GM21367 (cell line): ENCODE measurements at regions not wholly inside any gene's neighbourhood (a gene's known extent, or its start where the extent isn't known, plus 50 kb on each side); places are given as distances from the start of the nearest gene placed in this dataset.
"Not testable (repeated sequence)": the region's sequence is repeated elsewhere in the genome, so short reads cannot be mapped to it uniquely, and the experiment has no call there.

Experiments
- ATAC-seq: cut with Tn5 transposase; IDR thresholded peaks from one replicate; pipeline ENCODE4 v1.9.1; 2021; ENCODE audit not compliant: unreplicated experiment

DNA sequence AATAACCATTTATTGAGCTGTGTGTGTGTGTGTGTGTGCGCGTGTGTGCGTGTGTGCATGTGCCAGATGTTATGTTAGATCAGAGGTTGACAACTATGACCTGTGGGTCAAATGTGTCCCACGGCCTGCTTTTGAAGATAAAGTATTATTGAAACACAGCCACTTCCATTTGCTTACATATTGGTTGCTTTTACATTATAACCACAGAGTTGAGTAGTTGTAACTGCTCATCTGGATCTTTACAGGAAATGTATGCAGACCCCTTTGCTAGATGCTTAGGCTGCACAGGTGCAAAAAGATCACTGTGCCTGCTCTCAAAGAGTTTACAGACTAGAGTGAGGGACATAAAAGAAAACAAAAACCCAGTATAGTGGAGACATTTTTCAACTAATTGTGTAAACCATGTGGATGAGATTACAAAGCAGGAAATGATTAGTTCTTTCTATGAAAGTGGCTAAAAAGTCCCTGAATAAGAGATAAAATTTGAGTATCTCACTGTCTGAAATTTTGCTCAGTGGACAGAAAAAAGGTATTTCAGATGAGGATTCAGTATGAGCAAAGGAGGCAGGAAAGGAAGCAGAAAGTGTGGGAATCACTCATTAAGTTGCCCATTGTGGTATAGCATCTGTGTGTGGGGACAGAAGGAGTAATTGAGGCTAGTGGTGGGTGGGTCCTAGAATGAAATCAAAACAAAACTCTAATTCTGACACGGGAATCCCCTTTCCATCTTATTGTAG lies 188.4 kb downstream of the PAH start:
- no peak for ATAC-seq

DNA sequence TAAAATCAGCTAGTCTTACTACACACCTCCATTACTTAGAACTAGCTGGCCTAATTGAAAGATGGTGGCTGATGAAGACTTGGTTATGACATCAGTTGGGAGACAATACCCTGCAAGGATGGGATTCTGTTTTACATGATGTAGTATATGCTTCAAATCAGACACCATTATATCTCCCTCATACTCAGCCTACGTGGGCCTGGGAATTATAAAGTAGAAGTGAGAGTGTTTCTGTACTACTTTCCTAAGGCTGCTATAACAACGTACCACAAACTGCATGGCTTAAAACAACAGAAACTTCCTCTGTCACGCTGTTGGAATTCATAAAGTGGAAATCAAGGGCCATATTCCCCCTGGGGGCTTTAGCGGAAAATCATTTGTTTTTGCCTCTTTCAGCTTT lies 190.4 kb downstream of the PAH start:
- no peak for ATAC-seq

DNA sequence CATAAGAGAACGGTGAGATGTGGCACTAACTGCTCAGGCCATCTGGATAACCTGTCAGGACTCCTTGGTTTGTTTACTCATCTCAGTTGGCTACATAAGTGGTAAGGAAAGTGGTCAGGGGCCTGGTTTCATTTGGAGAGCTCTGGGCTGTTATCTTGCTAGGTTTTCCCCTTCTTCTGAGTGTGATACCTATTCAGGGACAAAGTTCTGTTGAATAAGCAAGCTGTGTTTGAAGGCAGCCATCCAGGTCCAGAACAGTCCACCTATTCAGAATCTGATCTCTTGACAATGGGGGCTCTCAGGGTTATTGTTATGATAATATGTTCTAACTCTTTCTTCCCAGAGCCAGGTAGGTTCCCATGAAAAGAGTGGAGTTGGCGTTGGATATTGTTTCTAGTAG lies 194.9 kb downstream of the PAH start:
- ATAC-seq: no peak

DNA sequence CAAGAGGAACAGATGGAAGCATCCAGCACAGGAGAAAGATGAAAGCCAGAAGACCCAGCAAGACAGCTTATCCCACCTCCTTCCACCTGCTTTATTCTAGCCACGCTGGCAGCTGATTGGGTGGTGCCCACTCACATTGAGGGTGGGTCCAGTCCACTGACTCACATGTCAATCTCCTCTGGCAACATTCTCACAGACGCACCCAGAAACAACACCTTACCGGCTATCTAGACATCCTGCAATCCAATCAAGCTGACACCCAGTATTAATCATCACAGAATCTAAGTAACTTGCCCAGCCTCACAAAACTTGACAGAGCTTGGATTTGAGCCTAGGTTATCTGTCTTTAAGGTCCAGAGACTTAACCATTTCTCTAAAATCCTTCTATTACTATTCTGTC lies 208.9 kb downstream of the PAH start:
- no peak for ATAC-seq

DNA sequence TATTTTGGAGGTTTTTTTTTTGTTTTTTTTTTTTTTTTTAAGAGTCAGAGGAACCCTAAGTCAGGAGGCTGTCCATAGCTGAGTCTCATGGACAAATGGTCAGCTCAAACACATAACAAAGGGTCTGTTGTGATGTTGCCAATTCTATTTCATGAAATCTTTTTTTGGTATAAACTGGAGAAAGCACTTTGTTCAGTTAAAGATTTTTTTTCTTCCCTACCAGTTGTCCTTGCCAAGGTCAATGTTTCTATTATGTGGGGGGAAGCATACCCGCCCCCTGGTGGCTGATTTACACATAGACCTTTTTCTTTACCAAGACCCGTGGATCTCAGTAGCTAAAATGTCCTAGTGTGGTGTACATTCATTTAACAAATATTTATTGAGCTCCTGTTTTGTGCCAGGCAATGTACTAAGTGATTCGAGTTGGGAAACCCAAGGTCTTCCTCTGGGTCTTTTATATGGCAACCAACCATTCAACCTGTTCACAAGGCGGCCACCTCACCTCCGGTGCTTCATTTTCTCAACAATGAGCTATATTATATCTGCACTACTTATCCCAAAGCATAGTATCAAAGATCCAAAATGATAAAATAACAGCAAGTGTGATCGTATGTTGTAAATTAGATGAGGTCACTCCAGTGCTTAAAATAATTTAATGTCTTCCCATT lies 214.5 kb downstream of the PAH start:
- peak; percentile 55 for ATAC-seq

DNA sequence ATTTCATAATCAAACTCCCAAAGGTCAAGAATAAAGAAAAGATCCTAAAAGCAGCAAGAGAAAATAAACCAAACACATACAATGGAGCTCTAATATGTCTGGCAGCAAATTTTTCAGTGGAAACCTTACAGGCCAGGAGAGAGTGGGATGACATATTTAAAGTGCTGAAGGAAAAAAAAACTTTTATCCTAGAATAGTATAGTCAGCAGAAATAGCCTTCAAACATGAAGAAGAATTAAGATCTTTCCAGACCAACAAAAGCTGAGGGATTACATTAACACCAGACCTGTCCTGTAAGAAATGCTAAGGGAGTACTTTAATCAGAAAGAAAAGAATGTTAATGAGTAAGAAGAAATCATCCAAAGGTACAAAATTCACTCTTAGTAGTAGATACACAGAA lies 215.7 kb upstream of the IGF1 start:
- no peak for ATAC-seq

DNA sequence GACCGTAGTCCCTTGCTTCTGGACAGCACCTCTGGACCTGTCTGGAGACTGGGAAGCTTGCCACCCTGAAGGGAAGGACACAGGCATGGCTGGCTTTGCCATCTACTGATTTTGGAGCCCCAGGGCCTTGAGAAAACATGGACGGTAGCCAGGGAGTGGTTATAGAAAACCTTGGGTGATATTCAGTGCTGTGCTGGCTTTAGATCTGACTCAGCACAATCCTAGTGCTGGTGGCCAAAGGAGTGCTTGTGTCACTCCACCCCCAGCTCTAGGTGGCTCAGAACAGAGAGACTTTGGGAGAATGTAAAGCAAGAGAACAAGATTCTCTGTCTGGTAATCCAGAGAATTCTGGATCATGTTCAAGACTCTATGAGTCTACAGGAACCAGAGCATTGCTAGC lies 214.5 kb upstream of the IGF1 start:
- ATAC-seq: no peak

DNA sequence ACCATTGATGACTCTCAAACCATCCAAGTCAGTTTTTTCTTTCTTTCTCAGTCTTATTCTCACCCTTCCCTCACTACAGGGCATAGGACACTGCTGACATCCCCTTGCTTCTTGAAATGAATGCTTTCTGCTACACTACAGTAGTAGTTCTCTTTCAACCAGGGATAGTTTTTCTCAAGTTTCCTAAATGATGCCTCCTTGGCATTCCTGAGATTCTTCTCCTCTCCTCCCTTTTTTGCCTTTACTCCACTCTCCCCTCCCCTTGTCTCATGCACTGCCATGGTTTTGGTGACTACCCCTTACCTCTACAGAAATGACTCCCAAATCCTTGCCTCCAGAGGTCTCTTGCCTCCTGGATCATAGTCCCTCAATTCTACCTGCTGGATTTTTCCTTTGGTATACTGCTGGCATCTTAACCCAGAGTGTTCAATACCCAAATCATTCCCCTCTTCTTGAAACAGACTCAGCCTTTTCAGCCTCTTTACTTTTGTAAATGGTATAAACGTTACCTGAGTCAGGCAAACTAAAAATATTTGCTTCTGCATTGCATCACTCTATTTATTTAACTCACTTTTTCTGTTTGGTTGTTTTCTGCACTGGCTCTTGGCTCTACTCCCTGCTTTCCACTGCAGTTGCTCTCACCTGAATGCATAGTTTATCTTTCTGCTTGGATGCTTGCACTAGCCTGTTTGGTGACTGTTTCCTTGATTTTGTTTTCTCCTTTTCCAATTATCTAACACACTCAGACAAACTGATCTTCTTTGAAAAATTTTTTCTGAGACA lies 211.6 kb upstream of the IGF1 start:
- no peak for ATAC-seq

DNA sequence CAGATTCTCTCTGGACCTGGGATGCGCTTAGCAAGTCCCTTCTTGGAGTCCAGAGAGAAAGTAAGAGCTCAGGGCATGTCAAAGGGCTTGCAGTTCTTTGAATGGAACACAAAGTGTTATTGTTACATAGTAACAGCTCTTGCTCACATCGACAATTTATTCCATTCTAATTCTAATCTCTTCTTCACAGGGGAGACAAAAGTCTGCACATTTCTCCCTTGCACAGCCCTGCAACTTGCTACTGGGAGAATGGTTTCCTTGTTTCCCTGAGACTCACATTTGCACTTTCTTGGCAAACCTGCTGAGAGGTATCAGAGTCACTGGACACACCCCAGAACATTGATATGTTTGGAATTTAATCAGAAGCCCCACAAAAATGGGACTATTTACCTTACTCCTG lies 209.9 kb upstream of the IGF1 start:
- no peak for ATAC-seq

DNA sequence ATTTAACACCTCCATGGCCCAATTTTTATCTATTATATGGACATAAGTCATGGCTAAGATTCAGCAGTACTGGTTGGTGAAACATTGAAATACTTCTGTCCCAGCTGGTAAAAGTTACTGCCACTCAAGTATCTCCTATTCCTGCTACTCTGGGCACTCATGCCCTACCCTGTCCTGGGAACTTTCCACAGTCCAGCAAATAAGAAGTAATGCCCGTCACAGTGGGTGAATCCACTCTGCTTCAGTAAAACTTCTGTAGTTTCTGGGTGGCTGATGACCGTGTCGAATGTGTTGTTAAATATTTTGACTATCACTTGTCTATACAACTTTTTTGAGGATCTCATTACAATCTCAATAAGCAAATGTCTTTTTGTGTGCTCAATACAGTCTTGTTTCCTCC lies 209.3 kb upstream of the IGF1 start:
- no peak for ATAC-seq

DNA sequence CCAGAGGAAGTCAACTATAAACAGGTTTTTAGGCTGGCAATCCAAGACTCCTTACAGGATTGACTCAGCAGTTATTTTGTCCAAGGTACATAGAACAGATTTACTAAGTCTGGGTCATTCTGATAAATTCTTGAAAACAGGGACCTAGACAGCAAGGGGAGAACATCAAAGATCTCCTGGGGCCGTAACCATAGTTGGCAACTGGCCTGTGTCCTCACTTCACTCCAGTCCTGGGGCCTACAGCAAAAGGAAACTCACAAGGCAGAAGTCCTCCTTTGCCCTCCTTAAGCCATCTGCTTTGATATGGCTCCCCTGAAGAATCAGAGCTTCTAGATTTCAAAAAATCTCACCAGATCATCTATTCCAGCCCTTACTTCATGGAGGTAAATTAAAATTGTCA lies 207.2 kb upstream of the IGF1 start:
- ATAC-seq: no peak

DNA sequence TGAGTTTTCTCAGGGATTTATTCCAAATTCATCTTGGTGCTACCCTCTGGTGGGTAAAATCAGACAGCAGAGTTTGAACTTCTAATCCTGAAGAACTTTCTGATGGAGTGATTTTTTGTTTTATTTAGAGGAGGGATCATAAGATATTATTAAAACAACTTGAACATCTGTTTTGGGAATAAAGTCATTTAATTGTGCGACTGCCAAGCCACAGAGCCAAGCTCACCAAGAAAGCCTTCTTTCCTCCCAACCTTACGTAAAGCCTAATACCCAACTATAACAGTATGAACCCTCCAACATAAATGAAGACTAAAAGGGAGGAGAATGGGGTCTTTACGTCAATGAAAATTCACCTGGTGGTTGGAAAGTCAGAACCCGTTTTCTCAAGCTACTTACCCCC lies 205.5 kb upstream of the IGF1 start:
- no peak for ATAC-seq

DNA sequence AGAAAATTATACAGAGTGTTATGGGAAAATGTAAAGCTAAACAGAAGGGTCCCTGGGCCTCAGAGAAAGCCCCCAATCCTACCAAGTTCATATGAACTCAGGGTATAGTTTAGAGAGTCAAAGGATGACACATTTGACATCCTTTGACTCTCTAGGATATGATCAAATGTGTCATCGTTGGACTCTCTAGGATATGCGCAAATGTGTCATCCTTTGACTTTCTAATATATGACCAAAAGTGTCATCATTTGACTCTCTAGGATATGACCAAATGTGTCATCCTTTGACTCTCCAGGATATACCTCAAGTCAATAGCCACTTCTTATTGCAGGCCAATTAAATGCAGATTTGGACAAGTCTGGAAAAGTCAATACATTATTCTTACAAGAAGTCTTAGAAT lies 204.8 kb upstream of the IGF1 start:
- no peak for ATAC-seq

DNA sequence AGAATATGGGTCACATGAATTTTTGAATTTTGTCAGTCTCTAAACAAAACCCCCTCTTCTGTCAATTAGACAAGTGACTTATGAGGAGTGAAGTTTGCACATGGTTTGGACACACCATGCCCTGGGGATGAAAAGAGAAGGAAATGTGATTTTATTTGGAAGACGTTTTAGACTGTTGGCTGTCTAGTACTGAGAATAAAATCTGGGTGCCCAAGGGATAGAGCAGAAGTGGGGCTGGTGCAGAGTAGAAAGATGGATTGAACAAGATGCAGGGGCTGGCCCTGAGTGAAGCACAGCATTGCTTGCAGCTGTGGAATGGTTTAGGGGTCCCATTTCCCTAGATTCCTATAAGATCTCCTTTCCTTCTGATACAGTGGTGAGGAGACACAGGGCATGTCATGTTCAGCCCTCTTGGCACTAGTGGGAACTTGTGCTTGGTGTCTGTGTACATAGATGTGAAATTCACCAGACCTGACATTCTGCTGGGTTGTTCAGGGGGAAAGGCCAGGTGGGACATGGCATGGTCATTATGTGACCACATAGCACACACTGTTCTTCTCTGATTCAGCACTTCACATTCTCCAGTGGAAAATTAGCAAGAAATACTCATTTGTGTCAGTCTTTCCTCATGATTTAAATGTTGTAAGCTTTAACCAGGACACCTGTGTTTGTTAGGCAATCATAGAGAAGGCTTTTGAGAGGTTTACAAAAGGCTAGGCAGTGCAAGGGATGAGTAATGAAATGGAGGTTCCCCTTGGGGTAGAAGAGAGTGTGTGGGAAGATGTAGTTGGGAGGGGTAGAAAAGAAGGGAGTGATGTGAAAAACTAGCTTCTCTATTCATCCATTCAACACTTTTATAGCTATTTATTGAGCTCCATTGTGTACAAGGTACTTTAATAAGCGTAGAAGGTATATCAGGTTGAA lies 202.3 kb upstream of the IGF1 start:
- ATAC-seq: no peak

DNA sequence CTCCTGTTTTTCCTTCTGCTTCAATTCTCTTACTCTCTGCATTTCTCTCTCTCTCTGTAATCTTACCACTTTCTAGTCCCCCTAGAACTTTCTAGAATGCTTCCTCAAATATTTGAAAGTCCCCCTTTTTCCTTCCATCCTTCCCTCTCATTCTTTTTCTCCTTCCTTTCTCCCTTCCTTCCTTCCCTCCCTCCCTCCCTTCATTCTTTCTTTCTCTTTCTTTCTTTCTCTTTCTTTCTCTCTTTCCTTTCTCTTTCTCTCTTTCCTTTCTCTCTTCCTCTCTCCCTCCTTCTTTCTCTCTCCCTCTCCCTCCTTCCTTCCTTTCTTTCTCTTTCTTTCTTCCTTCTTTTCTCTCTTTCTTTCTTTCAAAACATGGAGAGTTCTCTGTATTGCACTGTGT lies 201.4 kb upstream of the IGF1 start:
- ATAC-seq: no peak

DNA sequence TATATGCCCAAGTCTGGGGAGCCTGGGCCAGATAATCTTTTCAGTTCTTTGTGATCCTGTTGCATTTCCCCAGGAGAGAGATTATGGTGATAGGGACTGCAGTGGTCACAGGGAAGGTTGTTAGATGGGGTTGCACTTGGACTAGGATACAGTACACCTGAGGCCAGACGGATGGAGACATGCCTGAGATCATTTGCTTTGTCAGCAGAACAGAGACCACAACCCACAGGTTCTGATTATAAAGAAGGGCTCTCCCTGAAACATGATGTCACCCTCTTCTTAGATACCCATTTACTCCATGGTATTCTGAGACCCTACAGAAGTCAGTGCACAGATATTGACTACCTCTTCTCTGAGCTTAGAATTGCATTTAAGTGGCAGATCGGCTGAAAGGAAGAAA lies 200.9 kb upstream of the IGF1 start:
- no peak for ATAC-seq

DNA sequence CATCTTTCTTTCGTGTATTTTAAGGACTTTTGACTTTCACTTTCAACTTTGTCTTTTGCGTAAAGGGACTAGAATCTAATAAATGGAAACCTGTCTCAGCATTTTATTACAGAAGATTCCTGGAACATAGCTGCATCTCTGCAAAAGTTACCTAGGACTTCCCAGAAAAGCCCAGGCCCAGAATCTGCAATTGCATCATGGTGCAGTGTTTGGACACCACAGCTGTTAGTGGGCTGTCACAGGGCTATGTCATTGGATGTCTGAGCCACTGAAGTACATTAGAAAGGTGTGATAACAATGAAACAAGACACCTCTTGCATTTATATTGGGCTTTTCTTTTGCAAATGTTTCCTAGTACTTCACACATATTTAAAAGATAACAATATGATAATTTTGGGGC lies 199.9 kb upstream of the IGF1 start:
- no peak for ATAC-seq

DNA sequence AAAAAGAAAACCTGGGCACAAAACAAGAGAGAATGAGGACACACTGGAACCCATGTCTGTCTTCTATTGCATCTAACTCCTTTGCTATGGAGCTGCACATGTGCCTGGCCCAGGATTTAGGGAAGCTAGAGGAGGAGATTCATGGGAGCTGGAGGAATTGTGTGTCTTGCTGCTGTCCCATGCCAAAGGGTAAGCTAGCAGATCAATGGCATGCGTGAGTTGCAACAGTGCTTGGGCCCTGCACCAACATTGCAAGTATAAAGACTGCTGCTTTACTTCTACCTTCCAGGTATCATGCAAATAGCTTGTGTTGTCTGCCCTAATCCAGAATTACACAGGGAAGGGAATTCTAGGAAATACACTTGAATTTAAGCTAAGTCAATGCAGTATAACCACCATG lies 196.4 kb upstream of the IGF1 start:
- ATAC-seq: no peak

DNA sequence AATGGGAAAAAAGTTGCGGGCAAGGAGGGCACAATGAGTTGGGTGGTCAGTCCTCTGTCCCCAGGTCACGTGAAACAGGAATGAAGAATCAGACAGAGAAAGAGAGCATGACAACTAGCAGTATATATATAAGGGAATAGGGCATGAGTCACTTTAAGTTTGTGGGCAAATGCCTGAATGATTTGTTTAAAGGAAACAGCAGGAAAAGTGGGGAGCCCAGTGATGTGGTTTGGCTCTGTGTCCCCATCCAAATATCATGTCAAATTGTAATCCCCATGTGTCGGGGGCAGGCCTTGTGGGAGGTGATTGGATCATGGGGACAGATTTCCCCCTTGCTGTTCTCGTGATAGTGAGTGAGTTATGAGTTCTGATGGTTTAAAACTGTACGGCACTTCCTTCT lies 195.3 kb upstream of the IGF1 start:
- ATAC-seq: no peak

DNA sequence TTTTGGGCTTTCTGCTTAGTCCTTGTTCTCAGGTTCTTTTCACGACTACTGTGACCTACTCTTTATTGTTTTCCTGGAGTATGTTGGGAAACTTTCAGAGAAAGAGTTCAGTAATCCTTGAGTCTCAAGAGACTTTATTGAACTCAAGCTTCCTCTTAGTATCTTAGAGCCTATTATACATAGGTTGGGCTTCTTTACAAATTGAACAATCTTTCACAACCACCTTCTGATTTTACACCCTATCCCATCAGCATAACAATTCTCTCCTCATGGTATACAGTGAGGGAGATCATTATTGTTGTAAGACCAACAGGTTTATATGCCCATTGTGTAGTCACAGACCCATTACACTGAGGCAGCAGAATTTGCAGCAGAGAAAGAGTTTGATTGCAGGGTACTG lies 193.2 kb upstream of the IGF1 start:
- no peak for ATAC-seq

DNA sequence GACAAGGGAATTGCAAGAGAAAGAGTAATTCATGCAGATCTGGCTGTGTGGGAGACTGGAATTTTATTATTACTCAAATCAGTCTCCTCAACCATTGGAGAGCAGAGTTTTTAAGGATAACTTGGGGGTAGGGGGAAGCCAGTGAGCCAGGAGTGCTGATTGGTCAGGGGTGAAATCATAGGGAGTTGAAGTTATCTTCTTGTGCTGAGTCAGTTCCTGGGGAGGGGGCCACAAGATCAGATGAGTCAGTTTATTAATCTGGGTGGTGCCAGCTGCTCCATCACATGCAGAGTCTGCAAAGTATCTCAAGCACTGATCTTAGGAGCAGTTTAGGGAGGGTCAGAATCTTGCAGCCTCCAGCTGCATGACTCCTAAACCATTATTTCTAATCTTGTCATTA lies 191.8 kb upstream of the IGF1 start:
- ATAC-seq: not testable (repeated sequence)
